H9 (cell line): ENCODE measurements at regions not wholly inside any gene's neighbourhood (a gene's known extent, or its start where the extent isn't known, plus 50 kb on each side); places are given as distances from the start of the nearest gene placed in this dataset.

Source experiments
- DNase-seq: peaks from one replicate; pipeline ENCODE4 v3.0.0-alpha.2; 2017
- H2AFZ ChIP-seq: one replicate; pipeline ENCODE4 v1.6.1; 2013; ENCODE audit warnings: mild to moderate bottlenecking, low read length, control low read depth, moderate library complexity
- H2AK5ac ChIP-seq: 2 replicates; pipeline ENCODE4 v1.6.1; 2013; ENCODE audit warnings: low read length, control low read depth, mixed read lengths; ENCODE audit not compliant: insufficient read length
- H2BK120ac ChIP-seq: one replicate; pipeline ENCODE4 v1.6.1; 2013; ENCODE audit warnings: low read depth, mild to moderate bottlenecking, low read length, control low read depth, inconsistent platforms; ENCODE audit not compliant: poor library complexity, severe bottlenecking
- H2BK12ac ChIP-seq: 2 replicates; pipeline ENCODE4 v1.6.1; 2013; ENCODE audit warnings: low read length, control low read depth, mixed read lengths, low read depth; ENCODE audit not compliant: insufficient read length
- H2BK15ac ChIP-seq: 2 replicates; pipeline ENCODE4 v1.6.1; 2013; ENCODE audit warnings: low read depth, low read length, control low read depth
- H2BK20ac ChIP-seq: one replicate; pipeline ENCODE4 v1.6.1; 2013; ENCODE audit warnings: low read depth, mild to moderate bottlenecking, low read length, control low read depth, inconsistent platforms; ENCODE audit not compliant: poor library complexity, severe bottlenecking
- H2BK5ac ChIP-seq: 2 replicates; pipeline ENCODE4 v1.6.1; 2013; ENCODE audit warnings: low read length, control low read depth, mixed read lengths; ENCODE audit not compliant: insufficient read length
- H3K14ac ChIP-seq: 2 replicates; pipeline ENCODE4 v1.6.1; 2013; ENCODE audit warnings: low read length, control low read depth; ENCODE audit not compliant: insufficient read depth
- H3K18ac ChIP-seq: 2 replicates; pipeline ENCODE4 v1.6.1; 2013; ENCODE audit warnings: low read depth, mild to moderate bottlenecking, mixed read lengths, low read length, control low read depth; ENCODE audit not compliant: insufficient read length
- H3K23ac ChIP-seq: 2 replicates; pipeline ENCODE4 v1.6.1; 2013; ENCODE audit warnings: low read length, control low read depth, mixed read lengths, low read depth; ENCODE audit not compliant: insufficient read length
- H3K23me2 ChIP-seq: 2 replicates; pipeline ENCODE4 v1.6.1; 2013; ENCODE audit warnings: low read depth, mild to moderate bottlenecking, mixed read lengths, low read length, control low read depth; ENCODE audit not compliant: insufficient read length, poor library complexity, severe bottlenecking
- H3K27ac ChIP-seq: 2 replicates; pipeline ENCODE4 v1.5.1; 2013; ENCODE audit warnings: low read length, control low read depth, mixed read lengths, low read depth; ENCODE audit not compliant: insufficient read length
- H3K27me3 ChIP-seq: 2 replicates; pipeline ENCODE4 v1.6.1; 2013; ENCODE audit warnings: low read length, control low read depth, inconsistent platforms; ENCODE audit not compliant: insufficient read depth
- H3K4ac ChIP-seq: 2 replicates; pipeline ENCODE4 v1.6.1; 2013; ENCODE audit warnings: low read depth, mild to moderate bottlenecking, control low read depth, inconsistent platforms, low read length, moderate library complexity
- H3K4me1 ChIP-seq: 2 replicates; pipeline ENCODE4 v1.6.1; 2013; ENCODE audit warnings: low read length, control low read depth, inconsistent platforms; ENCODE audit not compliant: insufficient read depth
- H3K4me2 ChIP-seq: 2 replicates; pipeline ENCODE4 v1.6.1; 2013; ENCODE audit warnings: low read length, control low read depth, mixed read lengths; ENCODE audit not compliant: insufficient read length, insufficient read depth
- H3K56ac ChIP-seq: 2 replicates; pipeline ENCODE4 v1.6.1; 2013; ENCODE audit warnings: low read depth, mild to moderate bottlenecking, mixed read lengths, low read length, control low read depth; ENCODE audit not compliant: insufficient read length
- H3K79me1 ChIP-seq: 2 replicates; pipeline ENCODE4 v1.6.1; 2013; ENCODE audit warnings: low read depth, mild to moderate bottlenecking, moderate library complexity, low read length, control low read depth, inconsistent platforms; ENCODE audit not compliant: insufficient read depth, poor library complexity, severe bottlenecking
- H3K79me2 ChIP-seq: 2 replicates; pipeline ENCODE4 v1.6.1; 2013; ENCODE audit warnings: low read length, control low read depth, inconsistent platforms; ENCODE audit not compliant: insufficient read depth
- H3K9ac ChIP-seq: 2 replicates; pipeline ENCODE4 v1.6.1; 2013; ENCODE audit warnings: low read length, control low read depth, mixed read lengths; ENCODE audit not compliant: insufficient read length; ENCODE audit errors: extremely low read depth
- H3K9me3 ChIP-seq: one replicate; pipeline ENCODE4 v1.6.1; 2013; ENCODE audit warnings: low read depth, low read length, inconsistent platforms; ENCODE audit not compliant: control insufficient read depth
- H3T11ph ChIP-seq: one replicate; pipeline ENCODE4 v1.6.1; 2013; ENCODE audit warnings: mild to moderate bottlenecking, low read length, control low read depth, inconsistent platforms
- H4K20me1 ChIP-seq: one replicate; pipeline ENCODE4 v1.6.1; 2013; ENCODE audit not compliant: control insufficient read depth, insufficient read length, insufficient read depth
- H4K5ac ChIP-seq: 2 replicates; pipeline ENCODE4 v1.6.1; 2013; ENCODE audit warnings: low read depth, mild to moderate bottlenecking, mixed read lengths, low read length, control low read depth; ENCODE audit not compliant: insufficient read length
- H4K8ac ChIP-seq: replicated peaks from 2 replicates; pipeline ENCODE4 v1.6.1; 2013; ENCODE audit warnings: low read length, control low read depth, mixed read lengths, low read depth; ENCODE audit not compliant: insufficient read length
- H4K91ac ChIP-seq: 2 replicates; pipeline ENCODE4 v1.6.1; 2013; ENCODE audit warnings: low read depth, mild to moderate bottlenecking, moderate library complexity, mixed read lengths, low read length, control low read depth; ENCODE audit not compliant: insufficient read length
- H3K27ac Mint-ChIP-seq, 3 experiments: 2 replicates in 2 of 3; 3 replicates in 1 of 3; pipeline ENCODE4 v1.8.0; 2020 to 2021; ENCODE audit warnings: mixed read lengths in 3 of 3, mild to moderate bottlenecking in 1 of 3, moderate library complexity in 1 of 3
- H3K27me3 Mint-ChIP-seq: 2 replicates; pipeline ENCODE4 v1.8.0; 2021; ENCODE audit warnings: low read depth, mild to moderate bottlenecking, moderate library complexity, mixed read lengths
- H3K36me3 Mint-ChIP-seq, 3 experiments: 2 replicates in 2 of 3; 3 replicates in 1 of 3; pipeline ENCODE4 v1.8.0; 2020 to 2021; ENCODE audit warnings: low read depth in 3 of 3, mixed read lengths in 3 of 3; ENCODE audit not compliant: insufficient read depth in 1 of 3
- H3K4me1 Mint-ChIP-seq, 2 experiments: 2 replicates each; pipeline ENCODE4 v1.8.0; 2020; ENCODE audit warnings: mixed read lengths in 2 of 2
- H3K4me3 Mint-ChIP-seq, 2 experiments: 2 replicates in 1 of 2; 3 replicates in 1 of 2; pipeline ENCODE4 v1.8.0; 2020 to 2021; ENCODE audit warnings: mild to moderate bottlenecking in 2 of 2, mixed read lengths in 2 of 2, moderate library complexity in 1 of 2
- H3K9me3 Mint-ChIP-seq, 2 experiments: 2 replicates in 1 of 2; 3 replicates in 1 of 2; pipeline ENCODE4 v1.8.0; 2020; ENCODE audit warnings: mild to moderate bottlenecking in 2 of 2, mixed read lengths in 2 of 2, moderate library complexity in 1 of 2
- CTCF ChIP-seq: fragments of 200-600 bp; sonication (generic); conservative IDR thresholded peaks from 3 replicates; pipeline ENCODE4 v1.8.0; 2021; ENCODE audit warnings: antibody characterized with exemption, mild to moderate bottlenecking
- WGBS: extraction: QIAGEN DNeasy Blood & Tissue Kit; methylation state at CpG from one replicate; pipeline ENCODE4 v1.1.7; 2013; ENCODE audit warnings: missing lambda C conversion rate, low lambda C conversion rate, mixed read lengths; ENCODE audit not compliant: insufficient read length; ENCODE audit errors: extremely low coverage; 5-methylcytosine and 5-hydroxymethylcytosine counted together

- no peaks in the 10 kb centered on the region for H4K20me1 ChIP-seq
- H3K4me2 ChIP-seq = no peak overlapping the region
- H3K23ac ChIP-seq = no peak overlapping the region
- H4K91ac ChIP-seq = no peak overlapping the region
- no peak overlapping the region for H2BK5ac ChIP-seq
- no peak overlapping the region for H3K4ac ChIP-seq
- H4K5ac ChIP-seq = no peak overlapping the region
- H2BK20ac ChIP-seq = no peak overlapping the region
- no CpG with 5 or more reads among the region's 7 CpGs for whole genome bisulfite sequencing
- peaks cover 6% of the 10 kb centered on the region; the same call in 1 of the 2 replicates for H3K4me1 ChIP-seq
- no peak overlapping the region for H2AFZ ChIP-seq
- H3K27ac ChIP-seq = no peak overlapping the region
- no peak overlapping the region for H3K4me3 Mint-ChIP-seq
- H3K4me1 Mint-ChIP-seq = peaks cover 47 to 55% of the 10 kb centered on the region in 2 experiments
- H3K14ac ChIP-seq = no peak overlapping the region
- no peak overlapping the region for H2AK5ac ChIP-seq
- peaks cover 0 to 4% of the 10 kb centered on the region in 2 experiments; a peak in 1 of 5 replicates for H3K9me3 Mint-ChIP-seq
- no peak overlapping the region for H4K8ac ChIP-seq
- H3K23me2 ChIP-seq = no peaks in the 10 kb centered on the region
- no peaks in the 10 kb centered on the region for H3K79me2 ChIP-seq
- H3K9me3 ChIP-seq = no peaks in the 10 kb centered on the region
- no peak overlapping the region for H3K56ac ChIP-seq
- no peak overlapping the region for H3T11ph ChIP-seq
- H3K79me1 ChIP-seq = no peaks in the 10 kb centered on the region
- H3K27me3 ChIP-seq = no peaks in the 10 kb centered on the region
- H2BK120ac ChIP-seq = no peak overlapping the region
- no peak overlapping the region for H2BK15ac ChIP-seq
- no peak for TF ChIP-seq CTCF
- H3K18ac ChIP-seq = no peak overlapping the region
- H2BK12ac ChIP-seq = no peak overlapping the region
- peaks cover 0 to 9% (median 2%) of the 10 kb centered on the region in 3 experiments; a peak in 3 of 7 replicates for H3K36me3 Mint-ChIP-seq
- peaks cover 12% of the 10 kb centered on the region for H3K27me3 Mint-ChIP-seq
- no peak for DNase-seq
- 0 out of 7 replicates have a peak overlapping the region, but pooled peaks of 1 of the 3 experiments have one; percentile 30 for H3K27ac Mint-ChIP-seq
- H3K9ac ChIP-seq = no peak overlapping the region
Observed at GRCh38 chr2:38430196-38430595, 53.1 kb upstream of the ATL2 start.
